ENCODE measurements at regions not wholly inside any gene's neighbourhood (a gene's known extent, or its start where the extent isn't known, plus 50 kb on each side); places are given as distances from the start of the nearest gene placed in this dataset.

- DNase-seq (ENCODE audit: low read depth in 2 of 2), result no peak
These were observed 86.1 kb upstream of the BZW1 start for GRCh38 chr2:200725596-200725995.

- DNase-seq (ENCODE audit: low read depth in 2 of 2), result no peak
These were observed 83.1 kb upstream of the BZW1 start for GRCh38 chr2:200728630-200729029.

- DNase-seq (ENCODE audit: low read depth in 2 of 2), result no peak
These were observed 81.4 kb upstream of the BZW1 start for GRCh38 chr2:200730302-200730701.

GRCh38 chr2:200730960-200731359 lies 80.8 kb upstream of the BZW1 start:
- no peak for DNase-seq (ENCODE audit: low read depth in 2 of 2)

- DNase-seq (ENCODE audit: low read depth in 2 of 2), result no peak
These were observed 78.8 kb upstream of the BZW1 start for GRCh38 chr2:200732866-200733265.

GRCh38 chr2:200733713-200734198 lies 78.0 kb upstream of the BZW1 start:
- DNase-seq (ENCODE audit: low read depth in 2 of 2), result no peak

- no peak for DNase-seq (ENCODE audit: low read depth in 2 of 2)
These were observed 76.6 kb upstream of the BZW1 start for GRCh38 chr2:200735061-200735460.

- DNase-seq (ENCODE audit: low read depth in 2 of 2), result no peak
These were observed 75.0 kb upstream of the BZW1 start for GRCh38 chr2:200736646-200737274.

- no peak for DNase-seq (ENCODE audit: low read depth in 2 of 2)
These were observed 74.1 kb upstream of the BZW1 start for GRCh38 chr2:200737585-200737984.

- no peak for DNase-seq (ENCODE audit: low read depth in 2 of 2)
These were observed 73.1 kb upstream of the BZW1 start for GRCh38 chr2:200738590-200738989.

GRCh38 chr2:200740907-200741306 lies 70.8 kb upstream of the BZW1 start:
- DNase-seq (ENCODE audit: low read depth in 2 of 2), result no peak

- peak in 1 of 2 donors; percentile 23 for DNase-seq (ENCODE audit: low read depth in 2 of 2)
These were observed 70.1 kb upstream of the BZW1 start for GRCh38 chr2:200741468-200742202.

GRCh38 chr2:200742426-200742825 lies 69.3 kb upstream of the BZW1 start:
- peak; percentile 66 to 91 for DNase-seq (ENCODE audit: low read depth in 2 of 2)

GRCh38 chr2:200743042-200743676 lies 68.6 kb upstream of the BZW1 start:
- no peak for DNase-seq (ENCODE audit: low read depth in 2 of 2)

GRCh38 chr2:200744201-200744602 lies 67.5 kb upstream of the BZW1 start:
- DNase-seq (ENCODE audit: low read depth in 2 of 2), result no peak

- DNase-seq (ENCODE audit: low read depth in 2 of 2), result no peak
These were observed 65.4 kb upstream of the BZW1 start for GRCh38 chr2:200746301-200746700.

GRCh38 chr2:200747668-200748618 lies 63.8 kb upstream of the BZW1 start:
- no peak for DNase-seq (ENCODE audit: low read depth in 2 of 2)

- no peak for DNase-seq (ENCODE audit: low read depth in 2 of 2)
These were observed 62.9 kb upstream of the BZW1 start for GRCh38 chr2:200748779-200749178.

GRCh38 chr2:200749631-200750322 lies 61.9 kb upstream of the BZW1 start:
- DNase-seq (ENCODE audit: low read depth in 2 of 2), result no peak

GRCh38 chr2:200750323-200750910 lies 61.3 kb upstream of the BZW1 start:
- peak; percentile 31 to 55 for DNase-seq (ENCODE audit: low read depth in 2 of 2)

GRCh38 chr2:200751786-200752185 lies 59.9 kb upstream of the BZW1 start:
- no peak for DNase-seq (ENCODE audit: low read depth in 2 of 2)

Measured in lung microvascular endothelial cell (primary cell).